Activated naive CD4-positive, alpha-beta T cell treated with anti-CD3 and anti-CD28 coated beads for 36 hours (primary cell): ENCODE measurements at regions not wholly inside any gene's neighbourhood (a gene's known extent, or its start where the extent isn't known, plus 50 kb on each side); places are given as distances from the start of the nearest gene placed in this dataset.

Experiments used
- CTCF ChIA-PET: fragments of 350-600 bp; sonication (Branson Sonifier 250); formaldehyde crosslinking; loops from one replicate; lab custom pipeline; 2021; ENCODE audit warnings: antibody characterized with exemption; lab: Charles Lee
- DNase-seq: peaks from one replicate; pipeline ENCODE4 v3.0.0-alpha.2; 2020
- H3K27ac Mint-ChIP-seq: one replicate; pipeline ENCODE4 v1.8.0; 2021; ENCODE audit warnings: mild to moderate bottlenecking, mixed read lengths
- H3K27me3 Mint-ChIP-seq: one replicate; pipeline ENCODE4 v1.8.0; 2021; ENCODE audit warnings: low read depth, mixed read lengths
- H3K36me3 Mint-ChIP-seq: one replicate; pipeline ENCODE4 v1.8.0; 2021; ENCODE audit warnings: low read depth, mixed read lengths
- H3K4me1 Mint-ChIP-seq: one replicate; pipeline ENCODE4 v1.8.0; 2021; ENCODE audit warnings: low read depth, mixed read lengths
- H3K4me3 Mint-ChIP-seq: one replicate; pipeline ENCODE4 v1.8.0; 2021; ENCODE audit warnings: mild to moderate bottlenecking, moderate library complexity, mixed read lengths
- H3K9me3 Mint-ChIP-seq: one replicate; pipeline ENCODE4 v1.8.0; 2021; ENCODE audit warnings: mixed read lengths
- intact Hi-C: fragments of 100-400 bp; cut with micrococcal nuclease; formaldehyde crosslinking; loops from one replicate; pipeline ENCODE4 v1.15.1; 2023

- DNase-seq: no peak
- intact Hi-C loops: no loop called here
- CTCF ChIA-PET: interaction anchor here (0.9 kb wide), 1 partner anchor 39 kb away, joined by 3 read pairs; no protein-coding TSS in a partner anchor
- H3K36me3 Mint-ChIP-seq: no peaks in the 10 kb centered on the region
- peaks cover 5% of the 10 kb centered on the region for H3K27me3 Mint-ChIP-seq
- H3K4me1 Mint-ChIP-seq: no peaks in the 10 kb centered on the region
- no peak overlapping the region for H3K27ac Mint-ChIP-seq
- no peaks in the 10 kb centered on the region for H3K9me3 Mint-ChIP-seq
- H3K4me3 Mint-ChIP-seq: no peak overlapping the region
These were observed 70.9 kb upstream of the CELF2 start for GRCh38 chr10:10946801-10947200.

GRCh38 chr10:10951675-10952074 lies 66.0 kb upstream of the CELF2 start:
- Mint-ChIP-seq H3K4me1 (no peaks in the 10 kb centered on the region), H3K27me3 (peaks cover 4% of the 10 kb centered on the region), H3K27ac (no peak overlapping the region), H3K9me3 (no peaks in the 10 kb centered on the region), H3K4me3 (no peak overlapping the region), H3K36me3 (no peaks in the 10 kb centered on the region)
- CTCF ChIA-PET: no interaction called here
- intact Hi-C loops: no loop called here
- DNase-seq: no peak

GRCh38 chr10:10952800-10953199 lies 64.9 kb upstream of the CELF2 start:
- H3K4me1 Mint-ChIP-seq: no peaks in the 10 kb centered on the region
- no peaks in the 10 kb centered on the region for H3K9me3 Mint-ChIP-seq
- no peak for DNase-seq
- CTCF ChIA-PET: no interaction called here
- H3K36me3 Mint-ChIP-seq: no peaks in the 10 kb centered on the region
- intact Hi-C loops: no loop called here
- no peak overlapping the region for H3K27ac Mint-ChIP-seq
- no peak overlapping the region for H3K4me3 Mint-ChIP-seq
- H3K27me3 Mint-ChIP-seq: no peaks in the 10 kb centered on the region

GRCh38 chr10:10956681-10957542 lies 60.8 kb upstream of the CELF2 start:
- CTCF ChIA-PET: no interaction called here
- Mint-ChIP-seq H3K4me3 (no peak overlapping the region), H3K36me3 (no peaks in the 10 kb centered on the region), H3K27ac (no peak overlapping the region), H3K27me3 (no peaks in the 10 kb centered on the region), H3K9me3 (no peaks in the 10 kb centered on the region), H3K4me1 (no peaks in the 10 kb centered on the region)
- DNase-seq: no peak
- intact Hi-C loops: no loop called here

GRCh38 chr10:10958041-10958440 lies 59.6 kb upstream of the CELF2 start:
- H3K4me3 Mint-ChIP-seq: no peak overlapping the region
- CTCF ChIA-PET: no interaction called here
- DNase-seq: no peak
- no peaks in the 10 kb centered on the region for H3K9me3 Mint-ChIP-seq
- H3K27me3 Mint-ChIP-seq: no peaks in the 10 kb centered on the region
- no peaks in the 10 kb centered on the region for H3K36me3 Mint-ChIP-seq
- intact Hi-C loops: no loop called here
- H3K27ac Mint-ChIP-seq: no peak overlapping the region
- H3K4me1 Mint-ChIP-seq: no peaks in the 10 kb centered on the region

- Mint-ChIP-seq H3K36me3 (no peaks in the 10 kb centered on the region), H3K27me3 (no peaks in the 10 kb centered on the region), H3K9me3 (no peaks in the 10 kb centered on the region), H3K4me3 (no peak overlapping the region), H3K27ac (no peak overlapping the region), H3K4me1 (no peaks in the 10 kb centered on the region)
- intact Hi-C loops: no loop called here
- no peak for DNase-seq
- CTCF ChIA-PET: no interaction called here
These were observed 58.0 kb upstream of the CELF2 start for GRCh38 chr10:10959666-10960065.

GRCh38 chr10:10960534-10960933 lies 57.1 kb upstream of the CELF2 start:
- no peaks in the 10 kb centered on the region for H3K36me3 Mint-ChIP-seq
- DNase-seq: no peak
- no peaks in the 10 kb centered on the region for H3K27me3 Mint-ChIP-seq
- H3K9me3 Mint-ChIP-seq: no peaks in the 10 kb centered on the region
- no peak overlapping the region for H3K4me3 Mint-ChIP-seq
- CTCF ChIA-PET: no interaction called here
- intact Hi-C loops: no loop called here
- no peak overlapping the region for H3K27ac Mint-ChIP-seq
- no peaks in the 10 kb centered on the region for H3K4me1 Mint-ChIP-seq

GRCh38 chr10:10961072-10961471 lies 56.6 kb upstream of the CELF2 start:
- DNase-seq: no peak
- no peaks in the 10 kb centered on the region for H3K9me3 Mint-ChIP-seq
- no peaks in the 10 kb centered on the region for H3K36me3 Mint-ChIP-seq
- CTCF ChIA-PET: no interaction called here
- no peaks in the 10 kb centered on the region for H3K27me3 Mint-ChIP-seq
- H3K4me3 Mint-ChIP-seq: no peak overlapping the region
- H3K27ac Mint-ChIP-seq: no peak overlapping the region
- no peaks in the 10 kb centered on the region for H3K4me1 Mint-ChIP-seq
- intact Hi-C loops: no loop called here

GRCh38 chr10:10967029-10967428 lies 50.6 kb upstream of the CELF2 start:
- CTCF ChIA-PET: no interaction called here
- no peaks in the 10 kb centered on the region for H3K36me3 Mint-ChIP-seq
- intact Hi-C loops: no loop called here
- H3K27ac Mint-ChIP-seq: no peak overlapping the region
- DNase-seq: no peak
- no peaks in the 10 kb centered on the region for H3K4me1 Mint-ChIP-seq
- H3K27me3 Mint-ChIP-seq: peaks cover 6% of the 10 kb centered on the region
- H3K4me3 Mint-ChIP-seq: no peak overlapping the region
- H3K9me3 Mint-ChIP-seq: no peaks in the 10 kb centered on the region

GRCh38 chr10:10967581-10968256 lies 50.0 kb upstream of the CELF2 start:
- no peak for DNase-seq
- Mint-ChIP-seq H3K9me3 (no peaks in the 10 kb centered on the region), H3K36me3 (no peaks in the 10 kb centered on the region), H3K4me1 (no peaks in the 10 kb centered on the region), H3K27me3 (peaks cover 6% of the 10 kb centered on the region), H3K27ac (no peak overlapping the region), H3K4me3 (no peak overlapping the region)
- CTCF ChIA-PET: no interaction called here
- intact Hi-C loops: no loop called here
